Mesenchymal stem cell (in vitro differentiated cells and primary cell): ENCODE measurements at regions not wholly inside any gene's neighbourhood (a gene's known extent, or its start where the extent isn't known, plus 50 kb on each side); places are given as distances from the start of the nearest gene placed in this dataset.

ENCODE experiments used
- DNase-seq: peaks from one replicate; pipeline ENCODE4 v3.0.0-alpha.2; 2013
- H2AFZ ChIP-seq: one replicate; pipeline ENCODE4 v1.6.1; 2013; ENCODE audit warnings: low read depth, mild to moderate bottlenecking, control low read depth, inconsistent platforms, low read length, moderate library complexity
- H2AK5ac ChIP-seq: 2 replicates; pipeline ENCODE4 v1.6.1; 2013; ENCODE audit warnings: low read length, moderate library complexity, mild to moderate bottlenecking, inconsistent platforms; ENCODE audit not compliant: severe bottlenecking
- H2BK120ac ChIP-seq: one replicate; pipeline ENCODE4 v1.6.1; 2013; ENCODE audit warnings: low read depth, mild to moderate bottlenecking, inconsistent platforms, low read length, moderate library complexity
- H2BK12ac ChIP-seq, 2 experiments: one replicate each; pipeline ENCODE4 v1.6.1; 2013; ENCODE audit warnings: inconsistent platforms in 2 of 2, low read length in 2 of 2, mild to moderate bottlenecking in 2 of 2, moderate library complexity in 2 of 2, control low read depth in 1 of 2
- H2BK15ac ChIP-seq: one replicate; pipeline ENCODE4 v1.6.1; 2013; ENCODE audit warnings: mild to moderate bottlenecking, low read depth, inconsistent platforms; ENCODE audit not compliant: poor library complexity, severe bottlenecking
- H2BK5ac ChIP-seq: 2 replicates; pipeline ENCODE4 v1.6.1; 2013; ENCODE audit warnings: low read depth, mild to moderate bottlenecking, low read length, control low read depth, inconsistent platforms; ENCODE audit not compliant: poor library complexity, severe bottlenecking
- H3K14ac ChIP-seq, 2 experiments: one replicate each; pipeline ENCODE4 v1.6.1; 2013; ENCODE audit warnings: inconsistent platforms in 2 of 2, low read length in 2 of 2, control low read depth in 1 of 2, mild to moderate bottlenecking in 1 of 2, moderate library complexity in 1 of 2
- H3K18ac ChIP-seq, 2 experiments: one replicate each; pipeline ENCODE4 v1.6.1; 2013; ENCODE audit warnings: inconsistent platforms in 2 of 2, low read length in 2 of 2, control low read depth in 1 of 2, low read depth in 1 of 2, mild to moderate bottlenecking in 1 of 2
- H3K23ac ChIP-seq, 2 experiments: one replicate each; pipeline ENCODE4 v1.6.1; 2013; ENCODE audit warnings: inconsistent platforms in 2 of 2, low read length in 2 of 2, mild to moderate bottlenecking in 2 of 2, moderate library complexity in 2 of 2, control low read depth in 1 of 2
- H3K27ac ChIP-seq: 2 replicates; pipeline ENCODE4 v1.5.1; 2013; ENCODE audit warnings: mild to moderate bottlenecking, moderate library complexity, low read length, control low read depth, inconsistent platforms; ENCODE audit not compliant: poor library complexity, severe bottlenecking
- H3K27me3 ChIP-seq, 2 experiments: 2 replicates each; pipeline versions ENCODE4 v1.6.1 to v1.7.0; 2013; ENCODE audit warnings: low read length in 2 of 2, mild to moderate bottlenecking in 2 of 2, moderate library complexity in 2 of 2, control low read depth in 1 of 2, inconsistent platforms in 1 of 2; ENCODE audit not compliant: control insufficient read depth in 1 of 2, insufficient read depth in 1 of 2
- H3K36me3 ChIP-seq, 2 experiments: 2 replicates each; pipeline versions ENCODE4 v1.6.1 to v1.7.0; 2013; ENCODE audit warnings: low read length in 2 of 2, control low read depth in 1 of 2, inconsistent platforms in 1 of 2, low read depth in 1 of 2, mild to moderate bottlenecking in 1 of 2; ENCODE audit not compliant: insufficient read depth in 2 of 2, control insufficient read depth in 1 of 2
- H3K4ac ChIP-seq, 2 experiments: one replicate each; pipeline ENCODE4 v1.6.1; 2013; ENCODE audit warnings: inconsistent platforms in 2 of 2, low read length in 2 of 2, mild to moderate bottlenecking in 2 of 2, moderate library complexity in 2 of 2, control low read depth in 1 of 2, low read depth in 1 of 2
- H3K4me1 ChIP-seq: 2 replicates; pipeline ENCODE4 v1.6.1; 2013; ENCODE audit warnings: low read depth, low read length, control low read depth; ENCODE audit not compliant: control insufficient read depth, insufficient read depth
- H3K4me2 ChIP-seq: 2 replicates; pipeline ENCODE4 v1.6.1; 2013; ENCODE audit warnings: low read length, mild to moderate bottlenecking, inconsistent platforms; ENCODE audit not compliant: poor library complexity, severe bottlenecking
- H3K4me3 ChIP-seq, 2 experiments: 2 replicates each; pipeline versions ENCODE4 v1.5.1 to v1.7.0; 2013; ENCODE audit warnings: low read length in 2 of 2, mild to moderate bottlenecking in 2 of 2, control low read depth in 1 of 2, low read depth in 1 of 2; ENCODE audit not compliant: insufficient read depth in 1 of 2
- H3K79me1 ChIP-seq: replicated peaks from 2 replicates; pipeline ENCODE4 v1.6.1; 2013; ENCODE audit warnings: mild to moderate bottlenecking, control low read depth, low read length, inconsistent platforms; ENCODE audit not compliant: poor library complexity, severe bottlenecking
- H3K9ac ChIP-seq: 2 replicates; pipeline ENCODE4 v1.7.0; 2013; ENCODE audit warnings: mild to moderate bottlenecking, low read length, moderate library complexity
- H3K9me3 ChIP-seq: 2 replicates; pipeline ENCODE4 v1.7.0; 2013; ENCODE audit warnings: mild to moderate bottlenecking, low read length; ENCODE audit not compliant: control insufficient read depth
- H4K8ac ChIP-seq: one replicate; pipeline ENCODE4 v1.6.1; 2013; ENCODE audit warnings: inconsistent platforms, mild to moderate bottlenecking, low read length, moderate library complexity
- H4K91ac ChIP-seq: one replicate; pipeline ENCODE4 v1.6.1; 2013; ENCODE audit warnings: mild to moderate bottlenecking, low read length, inconsistent platforms
- WGBS: methylation state at CpG from one replicate; pipeline ENCODE4 v1.1.7; 2013; ENCODE audit warnings: mixed read lengths; 5-methylcytosine and 5-hydroxymethylcytosine counted together

DNA sequence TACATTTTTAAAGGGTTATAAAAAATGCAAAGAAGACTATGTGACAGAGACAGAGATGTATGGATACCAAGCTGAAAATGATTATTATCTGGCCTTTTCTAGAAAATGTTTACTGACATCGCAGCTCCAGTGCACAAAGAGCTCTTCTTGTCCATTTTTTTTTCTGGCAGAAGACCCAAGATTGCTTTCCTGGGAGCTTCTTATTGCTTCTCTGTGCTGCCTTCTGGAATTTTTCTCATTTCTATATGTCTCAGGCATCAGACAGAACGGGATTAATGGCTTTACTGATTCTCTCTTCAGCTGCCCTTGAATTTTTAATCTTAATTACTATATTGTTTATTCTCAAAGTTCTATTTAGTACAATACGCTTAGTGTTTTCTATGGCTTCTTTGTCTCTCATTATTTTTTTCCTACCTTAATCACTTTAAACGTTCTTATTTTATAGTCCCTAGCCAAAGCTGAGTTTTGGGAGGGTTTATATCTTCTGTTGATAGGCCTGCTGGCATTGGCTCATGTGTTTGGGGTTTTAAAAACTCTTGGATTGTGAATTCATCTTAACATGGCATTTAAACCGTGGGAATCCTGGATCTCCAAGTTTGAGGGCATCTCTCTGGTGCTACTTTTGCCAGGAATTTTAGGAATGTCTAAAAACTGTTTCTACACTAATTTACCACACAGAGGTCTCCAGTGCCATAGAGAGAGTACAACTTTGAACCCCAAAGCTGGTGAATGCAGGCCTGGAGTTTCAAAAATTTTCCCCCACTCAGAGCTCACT is 138.9 kb upstream of the LNX1 start:
- Histone ChIP-seq H2BK15ac (no peak overlapping the region), H3K27me3 (no peaks in the 10 kb centered on the region), H2AFZ (no peak overlapping the region), H3K36me3 (no peaks in the 10 kb centered on the region), H2BK12ac (no peak overlapping the region), H2BK5ac (no peak overlapping the region), H2BK120ac (peak overlapping the region; percentile 49), H2AK5ac (no peak overlapping the region), H3K14ac (peak overlapping the region in 1 of 2 experiments; percentile 66), H4K91ac (no peak overlapping the region), H3K4me3 (no peak overlapping the region), H3K18ac (no peak overlapping the region), H3K9ac (no peak overlapping the region), H3K79me1 (no peaks in the 10 kb centered on the region), H3K4ac (no peak overlapping the region), H3K9me3 (no peaks in the 10 kb centered on the region), H3K27ac (no peak overlapping the region), H3K4me2 (no peak overlapping the region), H3K4me1 (no peaks in the 10 kb centered on the region), H3K23ac (no peak overlapping the region), H4K8ac (no peak overlapping the region)
- no peak for DNase-seq
- WGBS: 56% methylated on average over 2 of the region's 5 CpGs

DNA sequence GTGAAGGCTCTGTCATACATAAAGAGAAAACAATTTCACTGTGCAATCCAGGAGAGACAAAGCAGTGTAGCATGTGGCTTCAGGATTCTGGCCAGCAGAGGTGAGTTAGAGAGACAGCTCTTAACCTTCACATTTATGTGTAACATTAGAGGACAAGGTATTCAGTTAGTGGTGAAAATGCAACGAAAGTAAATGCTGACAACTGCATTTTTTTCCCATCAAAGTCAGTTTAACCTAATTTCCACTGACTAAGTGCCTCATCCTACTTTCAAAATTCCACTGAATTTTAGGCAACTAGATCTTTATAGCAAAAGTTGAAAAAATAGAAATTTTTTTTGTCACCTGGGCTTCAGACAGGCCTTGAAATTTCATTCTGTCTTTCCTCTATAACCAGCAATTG is 130.8 kb upstream of the LNX1 start:
- no peak overlapping the region for H3K4me3 ChIP-seq
- H2BK5ac ChIP-seq: no peak overlapping the region
- no peak overlapping the region for H2AFZ ChIP-seq
- no peaks in the 10 kb centered on the region for H3K36me3 ChIP-seq
- H3K9ac ChIP-seq: no peak overlapping the region
- no peak overlapping the region for H2BK12ac ChIP-seq
- no peak overlapping the region for H2AK5ac ChIP-seq
- no peak overlapping the region for H3K4ac ChIP-seq
- no peak overlapping the region for H3K14ac ChIP-seq
- no peaks in the 10 kb centered on the region for H3K79me1 ChIP-seq
- H3K9me3 ChIP-seq: no peaks in the 10 kb centered on the region
- WGBS: no CpG with 5 or more reads among the region's 1 CpG
- H2BK15ac ChIP-seq: no peak overlapping the region
- H3K18ac ChIP-seq: no peak overlapping the region
- H4K8ac ChIP-seq: no peak overlapping the region
- no peak for DNase-seq
- H3K4me2 ChIP-seq: no peak overlapping the region
- no peak overlapping the region for H4K91ac ChIP-seq
- H3K27me3 ChIP-seq: no peaks in the 10 kb centered on the region
- no peak overlapping the region for H3K23ac ChIP-seq
- H2BK120ac ChIP-seq: no peak overlapping the region
- H3K4me1 ChIP-seq: no peaks in the 10 kb centered on the region
- H3K27ac ChIP-seq: no peak overlapping the region

DNA sequence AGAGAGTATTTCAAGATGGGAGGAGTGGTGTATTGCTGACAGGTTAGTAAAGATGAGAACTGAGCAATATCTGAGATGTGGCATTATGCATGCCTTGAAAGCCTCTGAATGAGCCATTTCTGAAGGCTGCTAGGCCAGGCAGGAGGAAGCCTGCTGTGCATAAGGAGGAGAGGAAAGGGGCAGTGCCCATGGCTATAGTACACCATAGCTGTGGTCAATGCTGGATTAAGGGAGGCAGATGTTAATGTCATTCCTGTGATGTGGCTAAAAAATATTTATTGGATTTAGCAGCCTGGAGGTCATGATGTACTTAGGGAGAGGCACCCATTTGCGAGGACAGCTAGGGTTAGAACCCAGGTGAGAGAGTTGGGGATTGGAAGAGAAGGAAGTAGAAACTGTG is 130.0 kb upstream of the LNX1 start:
- no peaks in the 10 kb centered on the region for H3K36me3 ChIP-seq
- no peaks in the 10 kb centered on the region for H3K4me1 ChIP-seq
- H2AK5ac ChIP-seq: no peak overlapping the region
- H4K8ac ChIP-seq: no peak overlapping the region
- H2BK120ac ChIP-seq: no peak overlapping the region
- H3K4me3 ChIP-seq: no peak overlapping the region
- peak overlapping the region in 1 of 2 experiments; percentile 80 for H3K18ac ChIP-seq
- no peaks in the 10 kb centered on the region for H3K27me3 ChIP-seq
- no peak overlapping the region for H3K9ac ChIP-seq
- no peak overlapping the region for H3K14ac ChIP-seq
- no peak overlapping the region for H2AFZ ChIP-seq
- no peaks in the 10 kb centered on the region for H3K79me1 ChIP-seq
- no peak overlapping the region for H3K23ac ChIP-seq
- H3K4me2 ChIP-seq: no peak overlapping the region
- no peak for DNase-seq
- no peaks in the 10 kb centered on the region for H3K9me3 ChIP-seq
- peak overlapping the region in 1 of 2 experiments; percentile 18 for H3K4ac ChIP-seq
- H4K91ac ChIP-seq: no peak overlapping the region
- H2BK5ac ChIP-seq: no peak overlapping the region
- H2BK12ac ChIP-seq: peak overlapping the region in 1 of 2 experiments; percentile 76
- H2BK15ac ChIP-seq: peak overlapping the region; percentile 30
- no peak overlapping the region for H3K27ac ChIP-seq
- WGBS: 93% methylated on average over 1 of the region's 1 CpG

DNA sequence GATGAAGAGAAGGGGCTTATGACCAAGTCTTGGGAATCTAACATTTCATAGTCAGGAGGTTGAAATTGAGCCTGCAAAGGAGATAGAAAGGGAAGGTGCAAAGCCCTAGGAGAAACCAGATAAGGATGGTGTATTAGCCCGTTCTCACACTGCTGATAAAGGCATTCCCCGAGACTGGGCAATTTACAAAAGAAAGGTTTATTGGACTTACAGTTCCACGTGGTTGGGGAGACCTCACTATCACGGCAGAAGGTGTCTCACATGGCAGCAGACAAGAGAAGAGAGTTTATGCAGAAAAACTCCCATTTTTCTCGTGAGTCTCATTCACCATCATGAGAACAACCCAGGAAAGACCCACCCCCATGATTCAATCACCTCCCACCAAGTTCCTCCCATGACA is 129.5 kb upstream of the LNX1 start:
- H3K14ac ChIP-seq: no peak overlapping the region
- no peaks in the 10 kb centered on the region for H3K27me3 ChIP-seq
- H4K91ac ChIP-seq: no peak overlapping the region
- H3K9me3 ChIP-seq: no peaks in the 10 kb centered on the region
- no peak overlapping the region for H2AFZ ChIP-seq
- no peak overlapping the region for H3K18ac ChIP-seq
- no peak overlapping the region for H3K9ac ChIP-seq
- H3K27ac ChIP-seq: no peak overlapping the region
- no peak overlapping the region for H3K4ac ChIP-seq
- no peaks in the 10 kb centered on the region for H3K4me1 ChIP-seq
- H2BK15ac ChIP-seq: peak overlapping the region; percentile 30
- no peak overlapping the region for H2BK120ac ChIP-seq
- H2BK12ac ChIP-seq: no peak overlapping the region
- no peak for DNase-seq
- no peak overlapping the region for H2BK5ac ChIP-seq
- H3K36me3 ChIP-seq: no peaks in the 10 kb centered on the region
- no peak overlapping the region for H3K4me2 ChIP-seq
- H3K23ac ChIP-seq: no peak overlapping the region
- whole genome bisulfite sequencing: 48% methylated on average over 3 of the region's 5 CpGs
- H2AK5ac ChIP-seq: no peak overlapping the region
- H3K4me3 ChIP-seq: no peak overlapping the region
- H4K8ac ChIP-seq: no peak overlapping the region
- no peaks in the 10 kb centered on the region for H3K79me1 ChIP-seq
